Endothelial cell of umbilical vein (primary cell): ENCODE measurements at regions not wholly inside any gene's neighbourhood (a gene's known extent, or its start where the extent isn't known, plus 50 kb on each side); places are given as distances from the start of the nearest gene placed in this dataset.

Source experiments
- EZH2 ChIP-seq: IDR thresholded peaks from 2 replicates; pipeline ENCODE4 v1.6.1; 2012; ENCODE audit warnings: borderline replicate concordance, low read depth, mild to moderate bottlenecking, moderate library complexity, low read length, inconsistent platforms; ENCODE audit not compliant: severe bottlenecking
- POLR2A ChIP-seq: IDR thresholded peaks from 2 replicates; pipeline ENCODE4 v1.6.1; 2012; ENCODE audit warnings: low read depth, mild to moderate bottlenecking, control low read depth, low read length
- TF ChIP-seq, protein P1 (sequence below), 2 donors: IDR thresholded peaks; 1 replicate in 1 of 2; 2 replicates in 1 of 2; pipeline ENCODE4 v1.5.1; 2011; ENCODE audit warnings: low read length in 2 of 2, mild to moderate bottlenecking in 2 of 2, moderate library complexity in 2 of 2, control low read depth in 1 of 2, inconsistent platforms in 1 of 2, low read depth in 1 of 2; ENCODE audit not compliant: insufficient read depth in 1 of 2; ENCODE audit errors: extremely low read depth in 1 of 2

DNA sequence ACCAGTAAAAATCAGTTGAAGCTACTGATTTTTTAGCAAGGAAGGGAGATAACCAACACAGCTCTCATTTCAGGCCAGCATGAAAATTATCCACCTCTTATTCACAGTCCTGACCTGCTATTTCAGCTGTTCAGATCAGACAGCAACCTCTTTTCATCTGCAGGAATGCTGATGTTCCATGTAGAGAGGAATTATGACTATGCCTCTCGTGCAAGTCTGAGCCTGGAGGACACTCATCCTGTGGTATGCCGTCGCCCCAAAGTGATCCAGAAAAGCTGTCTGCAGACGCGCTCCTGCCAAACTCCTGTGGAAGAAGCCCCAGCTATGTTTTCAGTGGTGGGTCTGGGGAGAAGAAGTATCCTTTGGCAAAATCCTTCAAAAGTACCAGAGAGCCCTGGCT, 563.5 kb upstream of the SLITRK1 start:
- TF ChIP-seq, protein P1, sequence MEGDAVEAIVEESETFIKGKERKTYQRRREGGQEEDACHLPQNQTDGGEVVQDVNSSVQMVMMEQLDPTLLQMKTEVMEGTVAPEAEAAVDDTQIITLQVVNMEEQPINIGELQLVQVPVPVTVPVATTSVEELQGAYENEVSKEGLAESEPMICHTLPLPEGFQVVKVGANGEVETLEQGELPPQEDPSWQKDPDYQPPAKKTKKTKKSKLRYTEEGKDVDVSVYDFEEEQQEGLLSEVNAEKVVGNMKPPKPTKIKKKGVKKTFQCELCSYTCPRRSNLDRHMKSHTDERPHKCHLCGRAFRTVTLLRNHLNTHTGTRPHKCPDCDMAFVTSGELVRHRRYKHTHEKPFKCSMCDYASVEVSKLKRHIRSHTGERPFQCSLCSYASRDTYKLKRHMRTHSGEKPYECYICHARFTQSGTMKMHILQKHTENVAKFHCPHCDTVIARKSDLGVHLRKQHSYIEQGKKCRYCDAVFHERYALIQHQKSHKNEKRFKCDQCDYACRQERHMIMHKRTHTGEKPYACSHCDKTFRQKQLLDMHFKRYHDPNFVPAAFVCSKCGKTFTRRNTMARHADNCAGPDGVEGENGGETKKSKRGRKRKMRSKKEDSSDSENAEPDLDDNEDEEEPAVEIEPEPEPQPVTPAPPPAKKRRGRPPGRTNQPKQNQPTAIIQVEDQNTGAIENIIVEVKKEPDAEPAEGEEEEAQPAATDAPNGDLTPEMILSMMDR (IDR thresholded peaks at IDR 0.05; ENCODE audit: extremely low read depth in 1 of 2, insufficient read depth in 1 of 2, low read depth in 1 of 2, low read length in 2 of 2), result no peak
- TF ChIP-seq POLR2A (no peak), EZH2 (no peak)
